SK-N-SH (cell line): ENCODE measurements at regions not wholly inside any gene's neighbourhood (a gene's known extent, or its start where the extent isn't known, plus 50 kb on each side); places are given as distances from the start of the nearest gene placed in this dataset.

Experiments
- CTCF ChIA-PET: fragments of 300-600, 350-600 bp; formaldehyde crosslinking; extraction: SDS; loops from one replicate; lab custom pipeline; 2021; lab: Yijun Ruan, JAX
- POLR2A ChIA-PET: fragments of 350-600 bp; sonication (Branson Sonifier 250); formaldehyde crosslinking; extraction: SDS; loops from one replicate; lab custom pipeline; 2020; ENCODE audit warnings: antibody characterized with exemption, inconsistent platforms; lab: Yijun Ruan, JAX
- DNase-seq: peaks from one replicate; pipeline ENCODE4 v3.0.0; 2012
- H2AFZ ChIP-seq: fragments of 200-600 bp; sonication (generic); 2 replicates; pipeline ENCODE4 v1.8.1; 2016; ENCODE audit warnings: antibody characterized with exemption, mild to moderate bottlenecking, low read depth
- H3F3A ChIP-seq: fragments of 200-600 bp; sonication (generic); replicated peaks from 2 replicates; pipeline ENCODE3; 2016; ENCODE audit warnings: antibody characterized with exemption, mild to moderate bottlenecking; ENCODE audit not compliant: insufficient read depth
- H3K27ac ChIP-seq, 2 experiments: fragments of 200-500 bp in 1 of 2; fragments of 200-600 bp in 1 of 2; sonication (Bioruptor generic) in 1 of 2; sonication (generic), shearing (Covaris generic) in 1 of 2; 2 replicates each; pipeline versions ENCODE4 v1.5.1 to v1.6.1; 2014 to 2016; ENCODE audit warnings: low read depth in 2 of 2, inconsistent platforms in 1 of 2, low read length in 1 of 2, mild to moderate bottlenecking in 1 of 2, mixed read lengths in 1 of 2
- H3K27me3 ChIP-seq: fragments of 200-600 bp; sonication (generic), shearing (Covaris generic); 2 replicates; pipeline ENCODE4 v1.6.1; 2016; ENCODE audit warnings: mixed run types; ENCODE audit not compliant: insufficient read depth
- H3K36me3 ChIP-seq, 2 experiments: fragments of 200-500 bp in 1 of 2; fragments of 200-600 bp in 1 of 2; sonication (Bioruptor generic) in 1 of 2; sonication (generic) in 1 of 2; replicated peaks in 1 of 2; 2 replicates each; pipeline versions ENCODE3 to v1.5.1; 2014 to 2016; ENCODE audit warnings: low read length in 1 of 2, mild to moderate bottlenecking in 1 of 2; ENCODE audit not compliant: insufficient read depth in 2 of 2, control insufficient read depth in 1 of 2
- H3K4me1 ChIP-seq, 2 experiments: fragments of 200-500 bp in 1 of 2; fragments of 200-600 bp in 1 of 2; sonication (Bioruptor generic) in 1 of 2; sonication (generic), shearing (Covaris generic) in 1 of 2; 2 replicates each; pipeline versions ENCODE4 v1.5.1 to v1.6.1; 2014 to 2016; ENCODE audit warnings: low read depth in 1 of 2, low read length in 1 of 2, mixed run types in 1 of 2; ENCODE audit not compliant: insufficient read depth in 2 of 2, control insufficient read depth in 1 of 2
- H3K4me2 ChIP-seq: fragments of 200-600 bp; sonication (generic), shearing (Covaris generic); 2 replicates; pipeline ENCODE4 v1.6.1; 2017; ENCODE audit warnings: mixed run types
- H3K4me3 ChIP-seq, 2 experiments: fragments of 200-500 bp in 1 of 2; fragments of 200-600 bp in 1 of 2; sonication (Bioruptor generic) in 1 of 2; sonication (generic), shearing (Covaris generic) in 1 of 2; 2 replicates each; pipeline versions ENCODE4 v1.5.1 to v1.8.1; 2014 to 2016; ENCODE audit warnings: low read depth in 2 of 2, inconsistent platforms in 1 of 2, low read length in 1 of 2, mild to moderate bottlenecking in 1 of 2, mixed read lengths in 1 of 2, moderate library complexity in 1 of 2
- H3K79me2 ChIP-seq: fragments of 200-600 bp; sonication (generic); 2 replicates; pipeline ENCODE4 v1.8.1; 2017; ENCODE audit warnings: mild to moderate bottlenecking; ENCODE audit not compliant: insufficient read depth
- H3K9ac ChIP-seq: fragments of 200-600 bp; sonication (generic); 2 replicates; pipeline ENCODE4 v1.6.1; 2017; ENCODE audit warnings: mixed run types
- H3K9me2 ChIP-seq: fragments of 200-600 bp; sonication (generic); 2 replicates; pipeline ENCODE4 v1.6.1; 2017; ENCODE audit warnings: mixed run types
- H3K9me3 ChIP-seq: fragments of 200-600 bp; sonication (generic); 2 replicates; pipeline ENCODE4 v1.6.1; 2017; ENCODE audit warnings: mixed run types, mild to moderate bottlenecking, moderate library complexity
- H4K20me1 ChIP-seq: fragments of 200-600 bp; sonication (generic); 2 replicates; pipeline ENCODE4 v1.6.1; 2017; ENCODE audit warnings: mild to moderate bottlenecking, mixed run types; ENCODE audit not compliant: insufficient read depth
- CHD2 ChIP-seq: fragments of 150-350 bp; IDR thresholded peaks from 2 replicates; pipeline ENCODE4 v1.6.1; 2018; ENCODE audit warnings: low read length; ENCODE audit not compliant: partially characterized antibody
- CTCF ChIP-seq: fragments of 200-600 bp; sonication (generic); IDR thresholded peaks from 2 replicates; pipeline ENCODE4 v1.6.1; 2017; ENCODE audit warnings: antibody characterized with exemption, mild to moderate bottlenecking, moderate library complexity
- ELF1 ChIP-seq: IDR thresholded peaks from 2 replicates; pipeline ENCODE4 v1.4.0; 2012
- EP300 ChIP-seq, 2 experiments: IDR thresholded peaks; 2 replicates each; pipeline versions ENCODE4 v1.4.0 to v1.6.1; 2012; ENCODE audit warnings: borderline replicate concordance in 1 of 2, low read depth in 1 of 2, low read length in 1 of 2
- FOXM1 ChIP-seq: IDR thresholded peaks from 2 replicates; pipeline ENCODE4 v1.4.0; 2012; ENCODE audit warnings: low read depth, mild to moderate bottlenecking
- JUND ChIP-seq: IDR thresholded peaks from 2 replicates; pipeline ENCODE4 v1.4.0; 2012
- RCOR1 ChIP-seq: fragments of 150-350 bp; IDR thresholded peaks from 2 replicates; pipeline ENCODE4 v1.6.1; 2017; ENCODE audit warnings: antibody characterized with exemption, low read length
- TCF12 ChIP-seq: IDR thresholded peaks from 2 replicates; pipeline ENCODE4 v1.4.0; 2012
- YY1 ChIP-seq: IDR thresholded peaks from 2 replicates; pipeline ENCODE4 v1.4.0; 2012; ENCODE audit warnings: low read depth, mild to moderate bottlenecking
- WGBS: methylation state at CpG from one replicate; pipeline ENCODE4 v1.1.6; 2017; ENCODE audit warnings: low lambda C conversion rate; 5-methylcytosine and 5-hydroxymethylcytosine counted together
- TF ChIP-seq, protein P1 (sequence below): IDR thresholded peaks from 2 replicates; pipeline ENCODE4 v1.4.0; 2012; ENCODE audit warnings: low read depth
- TF ChIP-seq, protein P2 (sequence below): IDR thresholded peaks from 2 replicates; pipeline ENCODE4 v1.6.1; 2012; ENCODE audit warnings: mild to moderate bottlenecking, low read depth, low read length, moderate library complexity

DNA sequence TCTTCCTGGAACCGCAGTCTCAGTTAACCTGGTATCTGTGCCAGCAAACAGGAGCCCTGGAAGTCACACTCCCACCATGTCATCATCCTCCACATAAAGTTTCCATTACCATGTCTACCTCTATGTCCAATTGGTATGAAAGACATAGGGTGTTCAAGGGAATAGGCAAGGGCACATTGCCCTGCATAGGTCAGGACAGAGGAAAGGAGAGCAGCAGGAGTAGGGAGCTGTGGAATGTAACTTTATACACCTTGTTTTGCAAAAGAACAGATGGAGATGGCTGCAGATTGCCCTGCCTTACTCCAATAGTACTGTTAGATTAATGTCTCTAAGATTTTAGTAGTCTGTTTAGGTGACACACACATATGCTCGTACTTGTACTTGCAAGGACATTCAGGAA lies 1056.4 kb downstream of the NTRK3 start:
- WGBS = 52% methylated on average over 2 of the region's 2 CpGs

More for the DNA sequence above, 1056.4 kb downstream of the NTRK3 start:
- Histone ChIP-seq H3K9ac (no peak overlapping the region), H3K4me3 (no peak overlapping the region), H3F3A (no peaks in the 10 kb centered on the region), H3K9me3 (no peaks in the 10 kb centered on the region), H3K4me2 (no peak overlapping the region), H3K9me2 (no peaks in the 10 kb centered on the region), H2AFZ (no peak overlapping the region), H3K36me3 (no peaks in the 10 kb centered on the region), H3K79me2 (no peaks in the 10 kb centered on the region), H3K27me3 (no peaks in the 10 kb centered on the region), H4K20me1 (no peaks in the 10 kb centered on the region), H3K4me1 (no peaks in the 10 kb centered on the region), H3K27ac (no peak overlapping the region)
- no peak for TF ChIP-seq CHD2
- no peak for TF ChIP-seq TCF12
- no peak for TF ChIP-seq JUND
- TF ChIP-seq YY1 = no peak
- no peak for TF ChIP-seq RCOR1
- TF ChIP-seq FOXM1 = no peak
- no peak for TF ChIP-seq EP300 (IDR thresholded peaks at IDR 0.05; ENCODE audit: borderline replicate concordance in 1 of 2, low read depth in 1 of 2, low read length in 1 of 2)
- TF ChIP-seq, protein P1, sequence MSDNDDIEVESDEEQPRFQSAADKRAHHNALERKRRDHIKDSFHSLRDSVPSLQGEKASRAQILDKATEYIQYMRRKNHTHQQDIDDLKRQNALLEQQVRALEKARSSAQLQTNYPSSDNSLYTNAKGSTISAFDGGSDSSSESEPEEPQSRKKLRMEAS = no peak
- TF ChIP-seq, protein P2, sequence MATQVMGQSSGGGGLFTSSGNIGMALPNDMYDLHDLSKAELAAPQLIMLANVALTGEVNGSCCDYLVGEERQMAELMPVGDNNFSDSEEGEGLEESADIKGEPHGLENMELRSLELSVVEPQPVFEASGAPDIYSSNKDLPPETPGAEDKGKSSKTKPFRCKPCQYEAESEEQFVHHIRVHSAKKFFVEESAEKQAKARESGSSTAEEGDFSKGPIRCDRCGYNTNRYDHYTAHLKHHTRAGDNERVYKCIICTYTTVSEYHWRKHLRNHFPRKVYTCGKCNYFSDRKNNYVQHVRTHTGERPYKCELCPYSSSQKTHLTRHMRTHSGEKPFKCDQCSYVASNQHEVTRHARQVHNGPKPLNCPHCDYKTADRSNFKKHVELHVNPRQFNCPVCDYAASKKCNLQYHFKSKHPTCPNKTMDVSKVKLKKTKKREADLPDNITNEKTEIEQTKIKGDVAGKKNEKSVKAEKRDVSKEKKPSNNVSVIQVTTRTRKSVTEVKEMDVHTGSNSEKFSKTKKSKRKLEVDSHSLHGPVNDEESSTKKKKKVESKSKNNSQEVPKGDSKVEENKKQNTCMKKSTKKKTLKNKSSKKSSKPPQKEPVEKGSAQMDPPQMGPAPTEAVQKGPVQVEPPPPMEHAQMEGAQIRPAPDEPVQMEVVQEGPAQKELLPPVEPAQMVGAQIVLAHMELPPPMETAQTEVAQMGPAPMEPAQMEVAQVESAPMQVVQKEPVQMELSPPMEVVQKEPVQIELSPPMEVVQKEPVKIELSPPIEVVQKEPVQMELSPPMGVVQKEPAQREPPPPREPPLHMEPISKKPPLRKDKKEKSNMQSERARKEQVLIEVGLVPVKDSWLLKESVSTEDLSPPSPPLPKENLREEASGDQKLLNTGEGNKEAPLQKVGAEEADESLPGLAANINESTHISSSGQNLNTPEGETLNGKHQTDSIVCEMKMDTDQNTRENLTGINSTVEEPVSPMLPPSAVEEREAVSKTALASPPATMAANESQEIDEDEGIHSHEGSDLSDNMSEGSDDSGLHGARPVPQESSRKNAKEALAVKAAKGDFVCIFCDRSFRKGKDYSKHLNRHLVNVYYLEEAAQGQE = no peak
- TF ChIP-seq CTCF = no peak
- no peak for TF ChIP-seq ELF1
- POLR2A ChIA-PET = no interaction called here
- CTCF ChIA-PET = no interaction called here
- DNase-seq = no peak
